ENCODE measurements at regions not wholly inside any gene's neighbourhood (a gene's known extent, or its start where the extent isn't known, plus 50 kb on each side); places are given as distances from the start of the nearest gene placed in this dataset.

GRCh38 chr9:29778281-29778849 lies 2205.1 kb upstream of the C9orf72 start:
- no peak overlapping the region for H3K9ac ChIP-seq (ENCODE audit: low read length)
- no peak for TF ChIP-seq EZH2phosphoT487 (IDR thresholded peaks at IDR 0.05; ENCODE audit: low read depth)
- TF ChIP-seq, protein P1, sequence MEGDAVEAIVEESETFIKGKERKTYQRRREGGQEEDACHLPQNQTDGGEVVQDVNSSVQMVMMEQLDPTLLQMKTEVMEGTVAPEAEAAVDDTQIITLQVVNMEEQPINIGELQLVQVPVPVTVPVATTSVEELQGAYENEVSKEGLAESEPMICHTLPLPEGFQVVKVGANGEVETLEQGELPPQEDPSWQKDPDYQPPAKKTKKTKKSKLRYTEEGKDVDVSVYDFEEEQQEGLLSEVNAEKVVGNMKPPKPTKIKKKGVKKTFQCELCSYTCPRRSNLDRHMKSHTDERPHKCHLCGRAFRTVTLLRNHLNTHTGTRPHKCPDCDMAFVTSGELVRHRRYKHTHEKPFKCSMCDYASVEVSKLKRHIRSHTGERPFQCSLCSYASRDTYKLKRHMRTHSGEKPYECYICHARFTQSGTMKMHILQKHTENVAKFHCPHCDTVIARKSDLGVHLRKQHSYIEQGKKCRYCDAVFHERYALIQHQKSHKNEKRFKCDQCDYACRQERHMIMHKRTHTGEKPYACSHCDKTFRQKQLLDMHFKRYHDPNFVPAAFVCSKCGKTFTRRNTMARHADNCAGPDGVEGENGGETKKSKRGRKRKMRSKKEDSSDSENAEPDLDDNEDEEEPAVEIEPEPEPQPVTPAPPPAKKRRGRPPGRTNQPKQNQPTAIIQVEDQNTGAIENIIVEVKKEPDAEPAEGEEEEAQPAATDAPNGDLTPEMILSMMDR (IDR thresholded peaks at IDR 0.05; ENCODE audit: low read depth, low read length) = no peak

DNA sequence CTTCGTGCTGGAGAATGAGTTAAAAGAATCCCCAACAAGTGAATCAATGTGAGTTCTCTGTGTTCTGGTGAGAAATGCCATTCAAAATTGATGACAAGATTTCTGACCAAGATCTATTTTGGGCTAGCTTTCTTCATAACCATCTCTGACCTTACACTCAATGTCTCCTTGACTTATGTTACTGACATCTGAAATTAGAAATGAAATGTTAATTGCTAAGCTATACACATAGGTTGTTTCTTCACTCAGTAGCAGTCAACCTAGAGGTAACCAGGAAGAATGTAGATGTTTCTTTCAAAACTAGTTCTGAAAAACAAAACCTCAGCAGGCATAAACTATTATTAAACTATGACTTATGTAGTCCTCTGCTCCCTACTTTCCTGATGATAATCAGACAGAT lies 2220.7 kb upstream of the C9orf72 start:
- no peaks in the 10 kb centered on the region for H3K9me3 ChIP-seq (ENCODE audit: insufficient read depth, low read length)
- H3K27me3 ChIP-seq (ENCODE audit: low read depth, low read length) = no peaks in the 10 kb centered on the region
- H4K20me1 ChIP-seq (ENCODE audit: insufficient read depth, low read length) = no peaks in the 10 kb centered on the region
- no peak overlapping the region for H2AFZ ChIP-seq (ENCODE audit: low read depth, low read length)
- H3K4me2 ChIP-seq (ENCODE audit: low read length) = no peak overlapping the region
- no peak overlapping the region for H3K9ac ChIP-seq (ENCODE audit: low read length)
- no peak for TF ChIP-seq EZH2phosphoT487 (IDR thresholded peaks at IDR 0.05; ENCODE audit: low read depth)
- TF ChIP-seq, protein P1 (IDR thresholded peaks at IDR 0.05; ENCODE audit: low read depth, low read length) = no peak
- no peak overlapping the region for H3K27ac ChIP-seq (ENCODE audit: low read length)
- H3K79me2 ChIP-seq (ENCODE audit: low read length) = no peaks in the 10 kb centered on the region
- no peak overlapping the region for H3K4me3 ChIP-seq (ENCODE audit: low read length)
- H3K36me3 ChIP-seq (replicated peaks; ENCODE audit: low read depth, low read length) = no peaks in the 10 kb centered on the region
- H3K4me1 ChIP-seq (ENCODE audit: low read length) = peaks cover 13% of the 10 kb centered on the region

More at GRCh38 chr9:29778281-29778849, 2205.1 kb upstream of the C9orf72 start:
- Histone ChIP-seq H3K27me3 (ENCODE audit: low read depth, low read length) (no peaks in the 10 kb centered on the region), H3K79me2 (ENCODE audit: low read length) (no peaks in the 10 kb centered on the region), H3K36me3 (replicated peaks; ENCODE audit: low read depth, low read length) (peaks cover 2% of the 10 kb centered on the region), H3K4me1 (ENCODE audit: low read length) (peaks cover 33% of the 10 kb centered on the region), H3K9me3 (ENCODE audit: insufficient read depth, low read length) (no peaks in the 10 kb centered on the region; the same call in 1 of the 2 replicates), H3K4me3 (ENCODE audit: low read length) (no peak overlapping the region), H2AFZ (ENCODE audit: low read depth, low read length) (no peak overlapping the region), H3K27ac (ENCODE audit: low read length) (no peak overlapping the region), H4K20me1 (ENCODE audit: insufficient read depth, low read length) (no peaks in the 10 kb centered on the region), H3K4me2 (ENCODE audit: low read length) (no peak overlapping the region)

DNA sequence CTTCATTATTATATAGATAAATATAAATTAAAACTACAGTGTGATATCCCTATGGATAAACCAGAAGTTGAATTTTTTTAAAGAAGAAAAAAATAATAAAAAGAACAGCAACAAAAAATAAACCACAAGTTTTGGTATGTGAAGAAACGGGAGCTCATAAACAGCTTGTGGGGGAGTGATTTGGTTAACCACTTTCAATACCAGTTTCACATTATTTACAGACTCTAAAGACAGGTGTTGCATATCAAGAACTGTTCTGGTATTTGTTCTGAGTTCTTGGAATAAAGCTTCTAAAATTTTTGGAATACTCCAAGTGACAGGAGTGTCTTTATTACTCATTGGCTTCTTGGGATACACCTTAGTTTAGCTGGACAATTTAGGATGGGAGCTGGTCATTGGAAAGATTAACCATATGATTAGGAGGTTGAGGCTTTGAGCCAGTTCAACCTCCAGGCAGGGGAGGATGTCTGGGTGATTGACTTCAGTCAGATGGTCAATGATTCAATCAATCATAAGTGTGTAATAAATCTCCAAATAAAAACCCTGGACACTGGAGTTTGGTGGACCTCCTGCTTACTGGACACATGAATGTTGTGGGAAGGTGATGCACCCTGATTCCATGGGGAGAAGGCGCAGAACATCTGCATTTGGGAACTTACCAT lies 2223.1 kb upstream of the C9orf72 start:
- no peaks in the 10 kb centered on the region for H3K36me3 ChIP-seq (replicated peaks; ENCODE audit: low read depth, low read length)
- no peak for TF ChIP-seq EZH2phosphoT487 (IDR thresholded peaks at IDR 0.05; ENCODE audit: low read depth)
- TF ChIP-seq, protein P1 (IDR thresholded peaks at IDR 0.05; ENCODE audit: low read depth, low read length) = no peak
- H3K9me3 ChIP-seq (ENCODE audit: insufficient read depth, low read length) = no peaks in the 10 kb centered on the region
- no peak overlapping the region for H3K4me3 ChIP-seq (ENCODE audit: low read length)
- H3K4me1 ChIP-seq (ENCODE audit: low read length) = peaks cover 13% of the 10 kb centered on the region
- no peak overlapping the region for H3K9ac ChIP-seq (ENCODE audit: low read length)
- H3K27me3 ChIP-seq (ENCODE audit: low read depth, low read length) = no peaks in the 10 kb centered on the region
- H2AFZ ChIP-seq (ENCODE audit: low read depth, low read length) = no peak overlapping the region
- H4K20me1 ChIP-seq (ENCODE audit: insufficient read depth, low read length) = no peaks in the 10 kb centered on the region
- H3K27ac ChIP-seq (ENCODE audit: low read length) = no peak overlapping the region
- no peaks in the 10 kb centered on the region for H3K79me2 ChIP-seq (ENCODE audit: low read length)
- H3K4me2 ChIP-seq (ENCODE audit: low read length) = no peak overlapping the region

DNA sequence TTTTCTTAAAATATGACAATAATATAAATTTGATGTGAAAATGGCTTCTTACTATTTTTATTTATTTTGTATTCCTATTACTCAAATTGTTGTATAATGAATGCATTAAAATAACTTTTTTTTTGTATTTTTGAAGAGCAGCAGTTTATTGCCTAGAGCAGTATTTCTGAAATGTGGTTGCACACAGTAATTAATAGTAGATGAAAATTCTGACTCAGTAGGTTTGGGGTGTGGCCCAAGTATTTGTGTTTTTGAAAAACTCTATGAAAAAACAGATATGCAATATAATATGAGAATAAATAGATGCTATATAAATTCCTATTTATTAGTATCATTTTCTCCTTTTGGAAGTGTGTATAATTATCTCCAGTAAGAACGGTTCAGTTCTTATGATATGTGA lies 2225.3 kb upstream of the C9orf72 start:
- Histone ChIP-seq H3K9me3 (ENCODE audit: insufficient read depth, low read length) (no peaks in the 10 kb centered on the region), H3K36me3 (replicated peaks; ENCODE audit: low read depth, low read length) (no peaks in the 10 kb centered on the region), H3K27ac (ENCODE audit: low read length) (no peak overlapping the region), H3K4me3 (ENCODE audit: low read length) (no peak overlapping the region), H3K79me2 (ENCODE audit: low read length) (no peaks in the 10 kb centered on the region), H4K20me1 (ENCODE audit: insufficient read depth, low read length) (no peaks in the 10 kb centered on the region), H2AFZ (ENCODE audit: low read depth, low read length) (no peak overlapping the region), H3K4me2 (ENCODE audit: low read length) (no peak overlapping the region), H3K9ac (ENCODE audit: low read length) (no peak overlapping the region), H3K27me3 (ENCODE audit: low read depth, low read length) (no peaks in the 10 kb centered on the region), H3K4me1 (ENCODE audit: low read length) (peaks cover 13% of the 10 kb centered on the region)
- TF ChIP-seq, protein P1 (IDR thresholded peaks at IDR 0.05; ENCODE audit: low read depth, low read length) = no peak
- no peak for TF ChIP-seq EZH2phosphoT487 (IDR thresholded peaks at IDR 0.05; ENCODE audit: low read depth)
